ENCODE measurements at regions not wholly inside any gene's neighbourhood (a gene's known extent, or its start where the extent isn't known, plus 50 kb on each side); places are given as distances from the start of the nearest gene placed in this dataset.

GRCh38 chr4:145347684-145348083 lies 134.0 kb upstream of the SMAD1 start:
- no peak for DNase-seq (ENCODE audit: extremely low read depth in 1 of 2, low read depth in 1 of 2)

- no peak for DNase-seq (ENCODE audit: extremely low read depth in 1 of 2, low read depth in 1 of 2)
Measured at GRCh38 chr4:145346081-145346480, 135.6 kb upstream of the SMAD1 start.

- DNase-seq (ENCODE audit: extremely low read depth in 1 of 2, low read depth in 1 of 2), result no peak
Measured at GRCh38 chr4:145345401-145345800, 136.3 kb upstream of the SMAD1 start.

GRCh38 chr4:145341381-145341780 lies 140.3 kb upstream of the SMAD1 start:
- no peak for DNase-seq (ENCODE audit: extremely low read depth in 1 of 2, low read depth in 1 of 2)

GRCh38 chr4:145340071-145340675 lies 141.5 kb upstream of the SMAD1 start:
- no peak for DNase-seq (ENCODE audit: extremely low read depth in 1 of 2, low read depth in 1 of 2)

GRCh38 chr4:145339075-145339725 lies 142.5 kb upstream of the SMAD1 start:
- DNase-seq (ENCODE audit: extremely low read depth in 1 of 2, low read depth in 1 of 2), result no peak

- DNase-seq (ENCODE audit: extremely low read depth in 1 of 2, low read depth in 1 of 2), result no peak
Measured at GRCh38 chr4:145338568-145338967, 143.1 kb upstream of the SMAD1 start.

- DNase-seq (ENCODE audit: extremely low read depth in 1 of 2, low read depth in 1 of 2), result no peak
Measured at GRCh38 chr4:145337391-145337790, 144.3 kb upstream of the SMAD1 start.

GRCh38 chr4:145333786-145334185 lies 147.9 kb upstream of the SMAD1 start:
- DNase-seq (ENCODE audit: extremely low read depth in 1 of 2, low read depth in 1 of 2), result no peak

- no peak for DNase-seq (ENCODE audit: extremely low read depth in 1 of 2, low read depth in 1 of 2)
Measured at GRCh38 chr4:145326491-145326890, 146.1 kb upstream of the OTUD4 start.

GRCh38 chr4:145324161-145324560 lies 143.8 kb upstream of the OTUD4 start:
- DNase-seq (ENCODE audit: extremely low read depth in 1 of 2, low read depth in 1 of 2), result no peak

- no peak for DNase-seq (ENCODE audit: extremely low read depth in 1 of 2, low read depth in 1 of 2)
Measured at GRCh38 chr4:145320294-145320693, 139.9 kb upstream of the OTUD4 start.

- no peak for DNase-seq (ENCODE audit: extremely low read depth in 1 of 2, low read depth in 1 of 2)
Measured at GRCh38 chr4:145319751-145320150, 139.4 kb upstream of the OTUD4 start.

GRCh38 chr4:145316897-145317574 lies 136.6 kb upstream of the OTUD4 start:
- DNase-seq (ENCODE audit: extremely low read depth in 1 of 2, low read depth in 1 of 2), result no peak

GRCh38 chr4:145315811-145316225 lies 135.4 kb upstream of the OTUD4 start:
- no peak for DNase-seq (ENCODE audit: extremely low read depth in 1 of 2, low read depth in 1 of 2)

- DNase-seq (ENCODE audit: extremely low read depth in 1 of 2, low read depth in 1 of 2), result no peak
Measured at GRCh38 chr4:145308598-145308997, 128.2 kb upstream of the OTUD4 start.

GRCh38 chr4:145307763-145308430 lies 127.5 kb upstream of the OTUD4 start:
- DNase-seq (ENCODE audit: extremely low read depth in 1 of 2, low read depth in 1 of 2), result no peak

GRCh38 chr4:145307120-145307519 lies 126.7 kb upstream of the OTUD4 start:
- DNase-seq (ENCODE audit: extremely low read depth in 1 of 2, low read depth in 1 of 2), result no peak

- no peak for DNase-seq (ENCODE audit: extremely low read depth in 1 of 2, low read depth in 1 of 2)
Measured at GRCh38 chr4:145302725-145303124, 122.3 kb upstream of the OTUD4 start.

- DNase-seq (ENCODE audit: extremely low read depth in 1 of 2, low read depth in 1 of 2), result no peak
Measured at GRCh38 chr4:145301386-145302080, 121.1 kb upstream of the OTUD4 start.
